Ascending aorta (tissue), 2 donors: ENCODE measurements at regions not wholly inside any gene's neighbourhood (a gene's known extent, or its start where the extent isn't known, plus 50 kb on each side); places are given as distances from the start of the nearest gene placed in this dataset.

Experiments used
- DNase-seq, 2 donors: peaks; one replicate each; pipeline ENCODE4 v3.0.0-alpha.2; 2019; ENCODE audit warnings: low spot score in 2 of 2
- H3K27ac ChIP-seq, 2 donors: fragments of 200-600 bp; sonication (generic); one replicate each; pipeline ENCODE4 v1.5.1; 2016 to 2017; ENCODE audit warnings: mild to moderate bottlenecking in 1 of 2
- H3K27me3 ChIP-seq: fragments of 200-600 bp; sonication (generic); one replicate; pipeline ENCODE4 v1.5.1; 2017
- H3K36me3 ChIP-seq, 2 donors: fragments of 200-600 bp; sonication (generic); one replicate each; pipeline ENCODE4 v1.5.1; 2016
- H3K4me1 ChIP-seq, 2 donors: fragments of 200-600 bp; sonication (generic); one replicate each; pipeline ENCODE4 v1.5.1; 2016 to 2017; ENCODE audit warnings: mild to moderate bottlenecking in 1 of 2
- H3K4me3 ChIP-seq, 2 donors: fragments of 200-600 bp; sonication (generic); one replicate each; pipeline ENCODE4 v1.5.1; 2016 to 2017; ENCODE audit warnings: mild to moderate bottlenecking in 1 of 2
- H3K9me3 ChIP-seq, 2 donors: fragments of 200-600 bp; sonication (generic); one replicate each; pipeline ENCODE4 v1.5.1; 2016
- CTCF ChIP-seq, 3 experiments: fragments of 200-600 bp in 2 of 3; fragments of 450-650 bp in 1 of 3; sonication (generic) in 2 of 3; IDR thresholded peaks; one replicate each; pipeline ENCODE4 v1.5.1; 2016 to 2019; ENCODE audit warnings: antibody characterized with exemption in 3 of 3, mild to moderate bottlenecking in 1 of 3, moderate library complexity in 1 of 3
- intact Hi-C: fragments of 100-400 bp; cut with DNase I; formaldehyde crosslinking; loops from one replicate; pipeline ENCODE4 v1.15.1; 2023

DNA sequence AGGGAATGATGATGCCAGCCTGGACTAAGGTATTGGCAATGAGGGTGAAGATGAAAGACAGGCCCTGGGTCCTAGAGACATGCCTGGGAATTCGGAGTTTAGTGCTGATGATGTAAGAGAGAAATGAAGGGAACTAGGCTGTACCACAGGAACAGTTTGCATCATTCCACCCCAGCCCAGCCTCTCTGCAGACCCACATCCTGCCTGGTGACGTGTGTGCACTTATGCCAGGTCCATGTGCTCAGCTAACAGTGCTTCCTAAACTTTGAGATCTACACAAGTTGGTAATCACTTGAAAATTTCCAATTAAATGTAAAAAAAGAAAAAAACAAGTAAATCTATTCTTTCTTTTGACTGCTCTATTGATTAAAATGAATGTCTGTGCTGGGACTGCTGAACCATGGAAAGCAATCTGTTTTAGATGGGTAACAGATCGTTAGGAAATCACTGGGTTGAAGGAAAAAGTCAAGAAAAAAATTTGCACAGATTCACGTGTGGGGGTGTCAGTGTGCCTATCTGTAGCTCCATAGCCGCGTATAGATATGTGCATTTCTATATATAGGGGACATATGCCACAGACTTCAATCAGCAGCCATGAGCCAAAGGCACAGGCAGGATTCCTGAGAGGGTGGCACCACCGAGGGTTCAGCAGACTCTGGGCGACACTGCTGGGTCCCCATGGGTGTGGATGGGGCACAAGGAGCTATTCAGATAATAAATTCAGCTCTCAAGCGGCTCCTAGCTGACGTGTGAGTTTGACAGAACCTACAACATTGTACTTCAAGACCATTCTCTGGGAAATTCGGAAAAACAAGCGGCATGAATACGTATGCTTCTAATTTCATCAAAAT is 131.1 kb upstream of the OPCML start:
- intact Hi-C loops: no loop called here
- Histone ChIP-seq H3K27me3 (no peaks in the 10 kb centered on the region), H3K36me3 (no peaks in the 10 kb centered on the region), H3K9me3 (no peaks in the 10 kb centered on the region), H3K4me3 (no peak overlapping the region), H3K27ac (no peak overlapping the region), H3K4me1 (no peaks in the 10 kb centered on the region)
- TF ChIP-seq CTCF (IDR thresholded peaks at IDR 0.05): no peak
- no peak for DNase-seq

- no peak overlapping the region for H3K27ac ChIP-seq
- TF ChIP-seq CTCF (IDR thresholded peaks at IDR 0.05): no peak
- H3K36me3 ChIP-seq: no peaks in the 10 kb centered on the region
- H3K4me3 ChIP-seq: no peak overlapping the region
- H3K9me3 ChIP-seq: no peaks in the 10 kb centered on the region
- no peaks in the 10 kb centered on the region for H3K27me3 ChIP-seq
- H3K4me1 ChIP-seq: no peaks in the 10 kb centered on the region
- DNase-seq: no peak
- intact Hi-C loops: no loop called here
Observed at GRCh38 chr11:133661846-133662245, 129.5 kb upstream of the OPCML start.

DNA sequence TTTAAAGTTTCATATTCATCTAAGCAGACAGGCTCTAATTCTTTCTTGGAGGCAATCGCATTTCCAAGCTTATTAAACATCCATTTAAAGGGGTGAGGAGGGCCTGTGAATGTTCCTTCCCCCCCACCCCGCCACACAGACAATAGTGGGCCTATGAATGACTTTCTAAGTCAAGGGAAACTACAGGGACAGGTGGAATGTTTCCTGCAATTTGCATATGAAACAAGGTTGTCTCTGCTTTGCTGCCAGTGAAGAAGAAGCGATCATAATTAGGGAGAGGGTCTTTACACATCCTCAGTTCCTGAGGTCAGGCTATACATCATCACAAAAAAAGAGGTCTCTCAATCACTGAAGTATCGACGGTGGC is 127.9 kb upstream of the OPCML start:
- H3K9me3 ChIP-seq: no peaks in the 10 kb centered on the region
- no peaks in the 10 kb centered on the region for H3K4me1 ChIP-seq
- intact Hi-C loops: no loop called here
- no peak overlapping the region for H3K27ac ChIP-seq
- no peak overlapping the region for H3K4me3 ChIP-seq
- DNase-seq: no peak
- H3K36me3 ChIP-seq: no peaks in the 10 kb centered on the region
- TF ChIP-seq CTCF (IDR thresholded peaks at IDR 0.05): no peak
- H3K27me3 ChIP-seq: no peaks in the 10 kb centered on the region

- no peak for DNase-seq
- no peaks in the 10 kb centered on the region for H3K4me1 ChIP-seq
- no peak overlapping the region for H3K27ac ChIP-seq
- intact Hi-C loops: no loop called here
- no peak for TF ChIP-seq CTCF (IDR thresholded peaks at IDR 0.05)
- H3K4me3 ChIP-seq: no peak overlapping the region
- H3K27me3 ChIP-seq: no peaks in the 10 kb centered on the region
- H3K36me3 ChIP-seq: no peaks in the 10 kb centered on the region
- no peaks in the 10 kb centered on the region for H3K9me3 ChIP-seq
Observed at GRCh38 chr11:133659538-133660201, 127.4 kb upstream of the OPCML start.

GRCh38 chr11:133657054-133657453 is 124.8 kb upstream of the OPCML start:
- TF ChIP-seq CTCF (IDR thresholded peaks at IDR 0.05): no peak
- intact Hi-C loops: no loop called here
- no peaks in the 10 kb centered on the region for H3K9me3 ChIP-seq
- H3K27ac ChIP-seq: no peak overlapping the region
- H3K36me3 ChIP-seq: no peaks in the 10 kb centered on the region
- H3K4me3 ChIP-seq: no peak overlapping the region
- H3K4me1 ChIP-seq: no peaks in the 10 kb centered on the region
- H3K27me3 ChIP-seq: no peaks in the 10 kb centered on the region
- no peak for DNase-seq
